CD14-positive monocyte (primary cell): ENCODE measurements at regions not wholly inside any gene's neighbourhood (a gene's known extent, or its start where the extent isn't known, plus 50 kb on each side); places are given as distances from the start of the nearest gene placed in this dataset.
A peak's percentile ranks its signal among the peaks of the same experiment; 100 is the strongest.

Experiments
- DNase-seq, 3 donors: peaks; one replicate each; pipeline ENCODE4 v3.0.0-alpha.2; 2011 to 2022
- H2AFZ ChIP-seq: 2 replicates; pipeline ENCODE4 v1.6.0; 2012; ENCODE audit warnings: mild to moderate bottlenecking, low read depth, low read length, inconsistent platforms; ENCODE audit not compliant: insufficient read depth, poor library complexity, severe bottlenecking
- H3K27ac ChIP-seq, 2 donors: 1 replicate in 1 of 2; 2 replicates in 1 of 2; pipeline ENCODE4 v1.5.1; 2012 to 2013; ENCODE audit warnings: low read length in 2 of 2, control low read depth in 1 of 2, inconsistent platforms in 1 of 2, low read depth in 1 of 2, mild to moderate bottlenecking in 1 of 2
- H3K27me3 ChIP-seq, 2 donors: one replicate each; pipeline versions ENCODE4 v1.6.0 to v1.6.1; 2011 to 2013; ENCODE audit warnings: low read length in 2 of 2; ENCODE audit not compliant: control insufficient read depth in 2 of 2, insufficient read depth in 2 of 2
- H3K36me3 ChIP-seq, 2 donors: replicated peaks in 1 of 2; 1 replicate in 1 of 2; 2 replicates in 1 of 2; pipeline versions ENCODE4 v1.5.1 to v1.6.1; 2012 to 2013; ENCODE audit warnings: low read length in 2 of 2, control low read depth in 1 of 2, inconsistent platforms in 1 of 2, mild to moderate bottlenecking in 1 of 2; ENCODE audit not compliant: insufficient read depth in 2 of 2, control insufficient read depth in 1 of 2
- H3K4me1 ChIP-seq, 2 donors: 1 replicate in 1 of 2; 2 replicates in 1 of 2; pipeline versions ENCODE4 v1.5.1 to v1.6.1; 2012 to 2013; ENCODE audit warnings: low read length in 2 of 2, control low read depth in 1 of 2, inconsistent platforms in 1 of 2, mild to moderate bottlenecking in 1 of 2, moderate library complexity in 1 of 2; ENCODE audit not compliant: insufficient read depth in 2 of 2, control insufficient read depth in 1 of 2
- H3K4me2 ChIP-seq: replicated peaks from 2 replicates; pipeline ENCODE3; 2012; ENCODE audit warnings: low read length, moderate library complexity, mild to moderate bottlenecking; ENCODE audit not compliant: poor library complexity, severe bottlenecking; ENCODE audit errors: extremely low read depth
- H3K4me3 ChIP-seq, 3 experiments: fragments of 200-600 bp in 1 of 3; sonication (generic) in 1 of 3; replicated peaks in 1 of 3; 1 replicate in 2 of 3; 2 replicates in 1 of 3; pipeline ENCODE4 v1.5.1; 2011 to 2013; ENCODE audit warnings: low read length in 3 of 3, mild to moderate bottlenecking in 3 of 3, control low read depth in 2 of 3, low read depth in 2 of 3, inconsistent platforms in 1 of 3, moderate library complexity in 1 of 3
- H3K79me2 ChIP-seq: 2 replicates; pipeline ENCODE4 v1.6.0; 2012; ENCODE audit warnings: mild to moderate bottlenecking, control low read depth, inconsistent platforms, low read length, moderate library complexity; ENCODE audit not compliant: insufficient read depth
- H3K9ac ChIP-seq: 2 replicates; pipeline ENCODE4 v1.6.0; 2017; ENCODE audit warnings: low read length, mild to moderate bottlenecking; ENCODE audit not compliant: insufficient read depth, poor library complexity, severe bottlenecking
- H3K9me3 ChIP-seq, 2 donors: replicated peaks in 1 of 2; 1 replicate in 1 of 2; 2 replicates in 1 of 2; pipeline versions ENCODE4 v1.5.1 to v1.6.1; 2012 to 2013; ENCODE audit warnings: low read length in 2 of 2, control low read depth in 1 of 2; ENCODE audit not compliant: control insufficient read depth in 1 of 2, insufficient read depth in 1 of 2
- H4K20me1 ChIP-seq: 2 replicates; pipeline ENCODE4 v1.6.0; 2012; ENCODE audit warnings: mild to moderate bottlenecking, low read length, control low read depth, moderate library complexity; ENCODE audit not compliant: insufficient read depth
- H3K27ac Mint-ChIP-seq, 7 donors: one replicate each; pipeline ENCODE4 v1.8.0; 2020; ENCODE audit warnings: mild to moderate bottlenecking in 7 of 7, mixed read lengths in 7 of 7, moderate library complexity in 6 of 7, inconsistent platforms in 2 of 7
- H3K27me3 Mint-ChIP-seq, 3 donors: one replicate each; pipeline ENCODE4 v1.8.0; 2021 to 2022; ENCODE audit warnings: low read depth in 3 of 3, mild to moderate bottlenecking in 3 of 3, mixed read lengths in 3 of 3, moderate library complexity in 3 of 3, inconsistent platforms in 1 of 3
- H3K36me3 Mint-ChIP-seq, 2 donors: one replicate each; pipeline ENCODE4 v1.8.0; 2020; ENCODE audit warnings: mixed read lengths in 2 of 2, inconsistent platforms in 1 of 2, mild to moderate bottlenecking in 1 of 2
- H3K4me1 Mint-ChIP-seq: one replicate; pipeline ENCODE4 v1.8.0; 2020; ENCODE audit warnings: mild to moderate bottlenecking, mixed read lengths
- H3K4me3 Mint-ChIP-seq, 2 donors: one replicate each; pipeline ENCODE4 v1.8.0; 2020; ENCODE audit warnings: mild to moderate bottlenecking in 2 of 2, mixed read lengths in 2 of 2, moderate library complexity in 1 of 2
- H3K9me3 Mint-ChIP-seq, 7 donors: one replicate each; pipeline ENCODE4 v1.8.0; 2020 to 2022; ENCODE audit warnings: mixed read lengths in 7 of 7, mild to moderate bottlenecking in 6 of 7, moderate library complexity in 6 of 7, inconsistent platforms in 2 of 7
- CTCF ChIP-seq: fragments of 200-600 bp; IDR thresholded peaks from one replicate; pipeline ENCODE4 v1.8.0; 2022; ENCODE audit warnings: antibody characterized with exemption, mild to moderate bottlenecking
- WGBS: methylation state at CpG from one replicate; pipeline ENCODE4 v1.1.5; 2013; ENCODE audit warnings: missing lambda C conversion rate; ENCODE audit not compliant: insufficient coverage; 5-methylcytosine and 5-hydroxymethylcytosine counted together
- intact Hi-C, 2 donors: fragments of 100-400 bp; cut with micrococcal nuclease; formaldehyde crosslinking; loops; one replicate each; pipeline versions ENCODE4 v1.15.0 to v1.15.1; 2023

GRCh38 chr13:50140153-50140552 is 124.9 kb downstream of the KCNRG start:
- H3K9me3 Mint-ChIP-seq: no peaks in the 10 kb centered on the region
- peaks cover 0 to 2% of the 10 kb centered on the region in 2 donors for H3K36me3 Mint-ChIP-seq
- intact Hi-C loops: no loop called here
- peaks cover 45 to 55% of the 10 kb centered on the region in 2 donors for H3K4me1 ChIP-seq
- DNase-seq: peak in 2 of 3 donors; percentile 44 to 53
- no peaks in the 10 kb centered on the region for H4K20me1 ChIP-seq
- peaks cover 0 to 6% (median 2%) of the 10 kb centered on the region in 3 donors for H3K27me3 Mint-ChIP-seq
- H3K9me3 ChIP-seq: no peaks in the 10 kb centered on the region
- H3K4me2 ChIP-seq: peak overlapping the region; percentile 78
- H3K79me2 ChIP-seq: peaks cover 9% of the 10 kb centered on the region
- H3K4me1 Mint-ChIP-seq: peaks cover 53% of the 10 kb centered on the region
- WGBS: no CpG with 5 or more reads among the region's 2 CpGs
- no peak overlapping the region for H3K9ac ChIP-seq
- no peak for TF ChIP-seq CTCF
- no peaks in the 10 kb centered on the region for H3K36me3 ChIP-seq
- no peaks in the 10 kb centered on the region for H3K27me3 ChIP-seq
- H3K27ac Mint-ChIP-seq: peak overlapping the region; percentile 95 to 99 (median 97)
- H3K4me3 ChIP-seq: no peak overlapping the region
- H3K4me3 Mint-ChIP-seq: peak overlapping the region in 1 of 2 donors; percentile 83
- peak overlapping the region in 1 of 2 donors; percentile 93 for H3K27ac ChIP-seq
- H2AFZ ChIP-seq: no peak overlapping the region

GRCh38 chr13:50140581-50141374 is 125.5 kb downstream of the KCNRG start:
- peak in 2 of 3 donors; percentile 46 to 72 for DNase-seq
- H3K36me3 ChIP-seq: no peaks in the 10 kb centered on the region
- H3K4me1 Mint-ChIP-seq: peaks cover 51% of the 10 kb centered on the region
- peaks cover 0 to 6% (median 0%) of the 10 kb centered on the region in 3 donors for H3K27me3 Mint-ChIP-seq
- H3K9ac ChIP-seq: peak overlapping the region; percentile 67
- peaks cover 45 to 55% of the 10 kb centered on the region in 2 donors for H3K4me1 ChIP-seq
- H3K4me3 Mint-ChIP-seq: peak overlapping the region; percentile 83 to 88
- intact Hi-C loops: no loop called here
- H3K27ac ChIP-seq: peak overlapping the region; percentile 89 to 93
- no peaks in the 10 kb centered on the region for H3K9me3 ChIP-seq
- H4K20me1 ChIP-seq: no peaks in the 10 kb centered on the region
- H3K79me2 ChIP-seq: peaks cover 9% of the 10 kb centered on the region
- H3K27ac Mint-ChIP-seq: peak overlapping the region; percentile 95 to 99 (median 97)
- H3K9me3 Mint-ChIP-seq: no peaks in the 10 kb centered on the region
- no peaks in the 10 kb centered on the region for H3K27me3 ChIP-seq
- no peak for TF ChIP-seq CTCF
- peak overlapping the region; percentile 78 for H3K4me2 ChIP-seq
- 23% methylated on average over 7 of the region's 14 CpGs for WGBS
- peak overlapping the region; percentile 74 for H2AFZ ChIP-seq
- H3K4me3 ChIP-seq: peak overlapping the region; percentile 36 to 91 (median 75)
- H3K36me3 Mint-ChIP-seq: peaks cover 0 to 2% of the 10 kb centered on the region in 2 donors
